Liver (tissue), 3 donors: ENCODE measurements at regions not wholly inside any gene's neighbourhood (a gene's known extent, or its start where the extent isn't known, plus 50 kb on each side); places are given as distances from the start of the nearest gene placed in this dataset.

Experiments used
- CTCF ChIP-seq: fragments of 150-350 bp; IDR thresholded peaks from 2 replicates; pipeline ENCODE4 v1.5.1; 2017; ENCODE audit warnings: improper control_type of control experiment, low read depth, low read length; ENCODE audit not compliant: missing input control
- RAD21 ChIP-seq, 2 donors: IDR thresholded peaks; 2 replicates each; pipeline ENCODE4 v1.6.1; 2016; ENCODE audit warnings: antibody characterized with exemption in 2 of 2, mild to moderate bottlenecking in 2 of 2
- donor health status: healthy.
- donor health status: healthy.

- TF ChIP-seq CTCF (no peak), RAD21 (IDR thresholded peaks at IDR 0.05) (no peak)
These were observed 121.5 kb downstream of the C11orf91 start for GRCh38 chr11:33579101-33579500.
